ENCODE measurements at regions not wholly inside any gene's neighbourhood (a gene's known extent, or its start where the extent isn't known, plus 50 kb on each side); places are given as distances from the start of the nearest gene placed in this dataset.

DNA sequence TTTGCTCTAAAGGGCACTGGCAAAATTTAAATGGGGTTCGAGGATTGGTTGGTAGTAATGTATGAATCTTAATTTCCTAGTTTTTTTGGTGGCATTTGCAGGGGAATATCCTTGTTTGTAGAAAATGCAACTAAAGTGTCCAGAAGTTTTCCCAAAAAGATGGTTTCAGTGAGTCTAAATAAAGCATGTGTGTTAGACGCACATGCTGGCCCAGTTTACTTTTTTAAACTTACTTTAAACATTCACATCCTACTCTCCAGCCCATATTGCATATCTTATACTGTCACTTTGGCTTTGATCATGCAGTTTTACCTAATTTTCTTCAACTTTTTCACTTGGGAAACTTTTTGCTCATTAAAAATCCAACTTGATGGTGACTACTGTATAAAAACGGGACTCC, 744.0 kb upstream of the CELF2 start:
- Histone ChIP-seq H3K4me1 (no peaks in the 10 kb centered on the region), H3K36me3 (no peaks in the 10 kb centered on the region), H3K27me3 (no peaks in the 10 kb centered on the region), H3K27ac (no peak overlapping the region), H3K9me3 (no peaks in the 10 kb centered on the region), H3K4me3 (no peak overlapping the region)
- no peak for DNase-seq (ENCODE audit: extremely low spot score in 2 of 2)
- intact Hi-C loops (cut with DNase I) = no loop called here
- no peak for TF ChIP-seq POLR2A (IDR thresholded peaks at IDR 0.05)
- no peak for TF ChIP-seq POLR2AphosphoS5 (IDR thresholded peaks at IDR 0.05; ENCODE audit: insufficient read depth in 1 of 2, low read depth in 1 of 2)
- TF ChIP-seq, protein P1, sequence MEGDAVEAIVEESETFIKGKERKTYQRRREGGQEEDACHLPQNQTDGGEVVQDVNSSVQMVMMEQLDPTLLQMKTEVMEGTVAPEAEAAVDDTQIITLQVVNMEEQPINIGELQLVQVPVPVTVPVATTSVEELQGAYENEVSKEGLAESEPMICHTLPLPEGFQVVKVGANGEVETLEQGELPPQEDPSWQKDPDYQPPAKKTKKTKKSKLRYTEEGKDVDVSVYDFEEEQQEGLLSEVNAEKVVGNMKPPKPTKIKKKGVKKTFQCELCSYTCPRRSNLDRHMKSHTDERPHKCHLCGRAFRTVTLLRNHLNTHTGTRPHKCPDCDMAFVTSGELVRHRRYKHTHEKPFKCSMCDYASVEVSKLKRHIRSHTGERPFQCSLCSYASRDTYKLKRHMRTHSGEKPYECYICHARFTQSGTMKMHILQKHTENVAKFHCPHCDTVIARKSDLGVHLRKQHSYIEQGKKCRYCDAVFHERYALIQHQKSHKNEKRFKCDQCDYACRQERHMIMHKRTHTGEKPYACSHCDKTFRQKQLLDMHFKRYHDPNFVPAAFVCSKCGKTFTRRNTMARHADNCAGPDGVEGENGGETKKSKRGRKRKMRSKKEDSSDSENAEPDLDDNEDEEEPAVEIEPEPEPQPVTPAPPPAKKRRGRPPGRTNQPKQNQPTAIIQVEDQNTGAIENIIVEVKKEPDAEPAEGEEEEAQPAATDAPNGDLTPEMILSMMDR (IDR thresholded peaks at IDR 0.05) = no peak

DNA sequence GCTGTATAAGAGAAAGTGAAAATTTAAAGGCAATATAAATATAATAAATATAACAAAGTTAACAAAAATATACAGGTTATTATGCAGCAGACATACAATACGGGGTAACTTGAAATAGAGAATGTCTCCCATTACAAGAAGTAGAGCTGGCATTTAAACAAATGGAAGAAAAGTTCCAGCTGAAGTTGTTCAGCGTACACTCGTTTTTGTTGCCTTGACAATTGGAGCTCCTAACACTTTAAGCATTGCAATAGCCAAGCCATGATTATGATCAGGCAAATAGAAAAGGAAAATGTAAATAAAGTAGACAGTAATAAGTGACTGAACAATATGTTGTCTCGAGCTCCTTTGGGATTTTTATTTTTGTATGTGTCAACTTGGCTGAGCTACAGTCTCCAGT, 737.8 kb upstream of the CELF2 start:
- H3K4me1 ChIP-seq = no peaks in the 10 kb centered on the region
- no peaks in the 10 kb centered on the region for H3K36me3 ChIP-seq
- H3K9me3 ChIP-seq = no peaks in the 10 kb centered on the region
- H3K27ac ChIP-seq = no peak overlapping the region
- intact Hi-C loops (cut with DNase I) = no loop called here
- no peak for TF ChIP-seq POLR2AphosphoS5 (IDR thresholded peaks at IDR 0.05; ENCODE audit: insufficient read depth in 1 of 2, low read depth in 1 of 2)
- no peak for TF ChIP-seq POLR2A (IDR thresholded peaks at IDR 0.05)
- TF ChIP-seq, protein P1 (IDR thresholded peaks at IDR 0.05) = no peak
- no peaks in the 10 kb centered on the region for H3K27me3 ChIP-seq
- DNase-seq (ENCODE audit: extremely low spot score in 2 of 2) = no peak
- no peak overlapping the region for H3K4me3 ChIP-seq

DNA sequence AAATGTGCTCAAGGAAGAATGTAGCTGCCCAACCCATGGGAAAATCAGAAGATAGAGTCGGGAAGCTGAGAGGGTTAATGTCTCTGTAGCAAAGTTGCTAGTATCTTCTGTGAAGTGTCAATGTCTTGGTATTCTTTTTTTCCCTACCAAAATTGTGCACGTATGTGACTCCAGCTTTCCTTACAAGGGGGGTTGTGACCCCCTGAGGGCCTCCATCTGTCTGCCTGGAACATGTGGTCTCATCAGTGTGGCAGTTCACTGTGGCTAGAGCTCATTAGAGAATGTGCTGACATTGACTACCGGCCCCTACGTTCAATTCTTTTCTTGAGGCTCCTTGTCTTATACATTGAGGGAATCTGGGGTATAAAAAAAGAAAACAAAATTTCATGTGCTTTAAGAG, 725.2 kb upstream of the CELF2 start:
- no peak overlapping the region for H3K4me3 ChIP-seq
- H3K4me1 ChIP-seq = no peaks in the 10 kb centered on the region
- H3K36me3 ChIP-seq = no peaks in the 10 kb centered on the region
- no peak overlapping the region for H3K27ac ChIP-seq
- no peak for DNase-seq (ENCODE audit: extremely low spot score in 2 of 2)
- intact Hi-C loops (cut with DNase I) = no loop called here
- no peak for TF ChIP-seq POLR2AphosphoS5 (IDR thresholded peaks at IDR 0.05; ENCODE audit: insufficient read depth in 1 of 2, low read depth in 1 of 2)
- TF ChIP-seq, protein P1 (IDR thresholded peaks at IDR 0.05) = no peak
- TF ChIP-seq POLR2A (IDR thresholded peaks at IDR 0.05) = no peak
- no peaks in the 10 kb centered on the region for H3K27me3 ChIP-seq
- H3K9me3 ChIP-seq = no peaks in the 10 kb centered on the region

DNA sequence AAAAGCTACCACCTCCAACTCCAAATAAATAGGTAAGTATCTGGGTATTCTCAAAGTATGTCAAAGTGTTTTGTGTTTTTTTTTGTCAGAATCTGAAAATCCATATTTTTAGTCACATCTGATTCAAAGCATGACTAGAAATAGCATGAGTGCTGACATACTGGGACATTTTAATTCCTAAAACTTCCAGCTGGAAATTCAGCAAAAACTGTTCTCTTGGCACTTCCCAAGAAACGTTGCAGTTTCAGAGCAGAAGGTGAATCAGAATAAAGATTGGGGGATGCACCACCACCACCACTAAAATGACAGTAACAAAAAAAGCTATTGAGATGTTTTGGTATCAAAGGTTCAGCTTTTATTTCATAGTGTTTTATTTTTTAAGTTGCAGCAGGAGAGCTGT, 724.6 kb upstream of the CELF2 start:
- no peak overlapping the region for H3K4me3 ChIP-seq
- H3K36me3 ChIP-seq = no peaks in the 10 kb centered on the region
- H3K27ac ChIP-seq = no peak overlapping the region
- H3K4me1 ChIP-seq = no peaks in the 10 kb centered on the region
- intact Hi-C loops (cut with DNase I) = no loop called here
- DNase-seq (ENCODE audit: extremely low spot score in 2 of 2) = no peak
- no peak for TF ChIP-seq POLR2A (IDR thresholded peaks at IDR 0.05)
- no peak for TF ChIP-seq POLR2AphosphoS5 (IDR thresholded peaks at IDR 0.05; ENCODE audit: insufficient read depth in 1 of 2, low read depth in 1 of 2)
- TF ChIP-seq, protein P1 (IDR thresholded peaks at IDR 0.05) = no peak
- no peaks in the 10 kb centered on the region for H3K27me3 ChIP-seq
- no peaks in the 10 kb centered on the region for H3K9me3 ChIP-seq

DNA sequence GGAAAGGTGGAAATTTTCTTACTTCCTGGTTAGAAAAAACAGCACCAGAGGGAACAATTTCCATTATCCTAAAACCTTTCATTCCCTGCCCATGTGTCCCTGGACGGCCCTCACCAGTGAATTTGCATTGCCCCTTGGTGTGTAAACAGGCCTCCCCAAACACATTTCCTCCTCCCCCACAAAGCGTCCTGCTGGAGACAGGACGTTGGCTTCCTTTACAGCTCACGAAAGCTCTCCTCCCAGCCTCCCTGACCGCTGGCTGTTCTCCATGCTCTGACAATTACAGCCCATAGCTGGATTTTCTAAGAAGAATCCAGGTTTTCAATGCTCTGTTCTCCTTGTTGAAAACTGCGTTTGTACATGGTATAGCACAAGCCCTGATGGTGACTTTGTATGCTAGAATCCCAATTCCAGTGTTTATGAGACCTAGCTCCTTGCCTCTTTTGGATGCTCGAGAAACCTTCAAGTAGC, 724.2 kb upstream of the CELF2 start:
- no peak for DNase-seq (ENCODE audit: extremely low spot score in 2 of 2)
- no peak overlapping the region for H3K4me3 ChIP-seq
- H3K27ac ChIP-seq = no peak overlapping the region
- TF ChIP-seq, protein P1 (IDR thresholded peaks at IDR 0.05) = no peak
- TF ChIP-seq POLR2A (IDR thresholded peaks at IDR 0.05) (no peak), POLR2AphosphoS5 (IDR thresholded peaks at IDR 0.05; ENCODE audit: insufficient read depth in 1 of 2, low read depth in 1 of 2) (no peak)
- H3K9me3 ChIP-seq = no peaks in the 10 kb centered on the region
- intact Hi-C loops (cut with DNase I) = no loop called here
- no peaks in the 10 kb centered on the region for H3K36me3 ChIP-seq
- no peaks in the 10 kb centered on the region for H3K4me1 ChIP-seq
- no peaks in the 10 kb centered on the region for H3K27me3 ChIP-seq
